ENCODE measurements at regions not wholly inside any gene's neighbourhood (a gene's known extent, or its start where the extent isn't known, plus 50 kb on each side); places are given as distances from the start of the nearest gene placed in this dataset.

DNA sequence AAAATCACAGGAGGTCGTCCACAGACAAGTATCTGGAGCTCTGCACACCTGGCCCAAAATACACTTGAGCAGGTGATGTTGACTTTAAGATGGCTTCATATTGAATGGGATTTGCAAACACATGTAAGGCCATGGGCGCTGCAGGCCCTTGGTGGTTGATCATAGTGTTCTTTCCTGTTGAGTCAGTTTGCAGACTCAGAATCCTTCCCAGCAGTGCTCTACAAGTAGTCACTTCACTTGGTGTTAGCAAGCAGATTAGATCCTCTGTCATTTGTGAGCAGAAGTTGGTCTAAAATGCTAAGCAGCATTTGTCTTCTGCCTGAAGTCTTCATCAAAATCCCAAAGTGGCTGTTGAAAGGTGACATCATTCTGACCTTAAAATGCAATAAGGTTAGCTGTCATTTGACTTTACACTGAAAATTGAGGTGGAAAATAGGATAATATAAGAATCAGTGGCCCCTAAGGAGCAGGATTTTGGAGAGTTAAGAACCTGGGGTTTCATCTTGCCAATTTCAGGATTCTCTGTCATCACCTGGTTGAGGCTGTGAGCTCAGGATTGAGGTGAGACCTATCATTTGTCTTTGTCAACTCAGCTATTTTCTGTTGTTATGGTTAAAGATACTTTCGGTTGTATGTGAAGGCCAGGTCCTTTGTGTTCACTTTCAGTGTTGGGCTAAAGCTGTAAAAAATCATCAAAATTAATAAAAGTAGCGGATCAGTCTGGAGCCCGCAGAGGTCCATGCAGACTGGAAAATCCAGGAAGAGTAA lies 114.5 kb downstream of the LRRC70 start:
- ATAC-seq (no peak), DNase-seq (no peak)
- WGBS (ENCODE audit: insufficient coverage, low coverage, low lambda C conversion rate, missing lambda C conversion rate), result 84% methylated on average over 5 of the region's 5 CpGs
- TF ChIP-seq POLR2A (IDR thresholded peaks at IDR 0.05), result no peak
- no peak for TF ChIP-seq CTCF (IDR thresholded peaks at IDR 0.05)
- Histone ChIP-seq H3K36me3 (no peaks in the 10 kb centered on the region), H3K9me3 (no peaks in the 10 kb centered on the region), H3K4me3 (no peak overlapping the region), H3K27me3 (no peaks in the 10 kb centered on the region), H3K27ac (no peak overlapping the region), H3K4me1 (no peaks in the 10 kb centered on the region)
- intact Hi-C loops (cut with DNase I), result no loop called here

- Histone ChIP-seq H3K36me3 (no peaks in the 10 kb centered on the region), H3K4me3 (no peak overlapping the region), H3K27ac (no peak overlapping the region), H3K4me1 (no peaks in the 10 kb centered on the region), H3K27me3 (no peaks in the 10 kb centered on the region), H3K9me3 (no peaks in the 10 kb centered on the region)
- ATAC-seq (no peak), DNase-seq (no peak)
- TF ChIP-seq CTCF (IDR thresholded peaks at IDR 0.05), result no peak
- TF ChIP-seq POLR2A (IDR thresholded peaks at IDR 0.05), result no peak
- WGBS (ENCODE audit: insufficient coverage, low coverage, low lambda C conversion rate, missing lambda C conversion rate), result 93% methylated on average over 3 of the region's 3 CpGs
- intact Hi-C loops (cut with DNase I), result no loop called here
Measured at GRCh38 chr5:62691946-62692345, 113.3 kb downstream of the LRRC70 start.

GRCh38 chr5:62690421-62690820 lies 111.8 kb downstream of the LRRC70 start:
- Histone ChIP-seq H3K27me3 (no peaks in the 10 kb centered on the region), H3K27ac (peak overlapping the region in 1 of 3 donors; percentile 13), H3K9me3 (no peaks in the 10 kb centered on the region), H3K36me3 (no peaks in the 10 kb centered on the region), H3K4me3 (no peak overlapping the region), H3K4me1 (no peaks in the 10 kb centered on the region)
- WGBS (ENCODE audit: insufficient coverage, low coverage, low lambda C conversion rate, missing lambda C conversion rate), result 100% methylated on average over 3 of the region's 6 CpGs
- ATAC-seq, result peak in 2 of 4 donors; percentile 11 to 23
- intact Hi-C loops (cut with DNase I), result no loop called here
- no peak for TF ChIP-seq CTCF (IDR thresholded peaks at IDR 0.05)
- no peak for TF ChIP-seq POLR2A (IDR thresholded peaks at IDR 0.05)
- DNase-seq, result no peak

- WGBS (ENCODE audit: insufficient coverage, low coverage, low lambda C conversion rate, missing lambda C conversion rate), result 36% methylated on average over 9 of the region's 9 CpGs
- ATAC-seq (peak; percentile 27 to 50 (median 44)), DNase-seq (no peak)
- no peaks in the 10 kb centered on the region for H3K36me3 ChIP-seq
- H3K27me3 ChIP-seq, result no peaks in the 10 kb centered on the region
- peak overlapping the region in 1 of 3 donors; percentile 13 for H3K27ac ChIP-seq
- intact Hi-C loops (cut with DNase I), result no loop called here
- H3K9me3 ChIP-seq, result no peaks in the 10 kb centered on the region
- no peaks in the 10 kb centered on the region for H3K4me1 ChIP-seq
- no peak for TF ChIP-seq CTCF (IDR thresholded peaks at IDR 0.05)
- no peak for TF ChIP-seq POLR2A (IDR thresholded peaks at IDR 0.05)
- no peak overlapping the region for H3K4me3 ChIP-seq
Measured at GRCh38 chr5:62689599-62690368, 111.2 kb downstream of the LRRC70 start.
